ENCODE measurements at regions not wholly inside any gene's neighbourhood (a gene's known extent, or its start where the extent isn't known, plus 50 kb on each side); places are given as distances from the start of the nearest gene placed in this dataset.

GRCh38 chr5:2168601-2169429 is 286.1 kb upstream of the IRX4 start:
- no peaks in the 10 kb centered on the region for H3K4me1 ChIP-seq
- ATAC-seq (no peak), DNase-seq (no peak)
- WGBS, 2 donors = 42 to 47% methylated on average over 20 to 24 of the region's 24 CpGs
- intact Hi-C loops (cut with DNase I) = no loop called here
- H3K4me3 ChIP-seq = no peak overlapping the region
- H3K36me3 ChIP-seq (replicated peaks in 1 of 2; ENCODE audit: insufficient read depth in 1 of 2, low read depth in 2 of 2) = no peaks in the 10 kb centered on the region
- H3K27me3 ChIP-seq = no peaks in the 10 kb centered on the region
- H3K9me3 ChIP-seq = no peaks in the 10 kb centered on the region
- H3K27ac ChIP-seq = no peak overlapping the region
- TF ChIP-seq CTCF (IDR thresholded peaks at IDR 0.05) (no peak), POLR2A (IDR thresholded peaks at IDR 0.05) (no peak)

GRCh38 chr5:2167671-2168070 is 284.9 kb upstream of the IRX4 start:
- 61 to 72% methylated on average over 11 of the region's 11 CpGs for WGBS, 2 donors
- Histone ChIP-seq H3K9me3 (no peaks in the 10 kb centered on the region), H3K4me1 (no peaks in the 10 kb centered on the region), H3K27me3 (no peaks in the 10 kb centered on the region), H3K4me3 (no peak overlapping the region), H3K27ac (no peak overlapping the region), H3K36me3 (replicated peaks in 1 of 2; ENCODE audit: insufficient read depth in 1 of 2, low read depth in 2 of 2) (no peaks in the 10 kb centered on the region)
- DNase-seq (no peak), ATAC-seq (no peak)
- intact Hi-C loops (cut with DNase I) = no loop called here
- TF ChIP-seq CTCF (IDR thresholded peaks at IDR 0.05) (no peak), POLR2A (IDR thresholded peaks at IDR 0.05) (no peak)

GRCh38 chr5:2166979-2167377 is 284.3 kb upstream of the IRX4 start:
- Histone ChIP-seq H3K9me3 (no peaks in the 10 kb centered on the region), H3K4me1 (no peaks in the 10 kb centered on the region), H3K27ac (no peak overlapping the region), H3K27me3 (no peaks in the 10 kb centered on the region), H3K36me3 (replicated peaks in 1 of 2; ENCODE audit: insufficient read depth in 1 of 2, low read depth in 2 of 2) (no peaks in the 10 kb centered on the region), H3K4me3 (no peak overlapping the region)
- ATAC-seq (no peak), DNase-seq (no peak)
- TF ChIP-seq CTCF (IDR thresholded peaks at IDR 0.05) = no peak
- no peak for TF ChIP-seq POLR2A (IDR thresholded peaks at IDR 0.05)
- intact Hi-C loops (cut with DNase I) = no loop called here
- 54 to 64% methylated on average over 4 to 6 of the region's 6 CpGs for WGBS, 2 donors

GRCh38 chr5:2166306-2166978 is 283.7 kb upstream of the IRX4 start:
- DNase-seq (no peak), ATAC-seq (no peak)
- H3K4me3 ChIP-seq = no peak overlapping the region
- intact Hi-C loops (cut with DNase I) = no loop called here
- H3K27ac ChIP-seq = no peak overlapping the region
- TF ChIP-seq CTCF (IDR thresholded peaks at IDR 0.05) (no peak), POLR2A (IDR thresholded peaks at IDR 0.05) (no peak)
- 60 to 73% methylated on average over 3 to 17 of the region's 17 CpGs for WGBS, 2 donors
- H3K9me3 ChIP-seq = no peaks in the 10 kb centered on the region
- no peaks in the 10 kb centered on the region for H3K4me1 ChIP-seq
- no peaks in the 10 kb centered on the region for H3K27me3 ChIP-seq
- no peaks in the 10 kb centered on the region for H3K36me3 ChIP-seq (replicated peaks in 1 of 2; ENCODE audit: insufficient read depth in 1 of 2, low read depth in 2 of 2)

Measured in body of pancreas (tissue), 4 donors.